ENCODE measurements at regions not wholly inside any gene's neighbourhood (a gene's known extent, or its start where the extent isn't known, plus 50 kb on each side); places are given as distances from the start of the nearest gene placed in this dataset.

GRCh38 chr5:167814040-167814439 lies 477.4 kb upstream of the WWC1 start:
- DNase-seq: no peak

GRCh38 chr5:167814828-167815227 lies 476.6 kb upstream of the WWC1 start:
- no peak for DNase-seq

GRCh38 chr5:167816354-167816753 lies 475.1 kb upstream of the WWC1 start:
- peak; percentile 25 for DNase-seq

- no peak for DNase-seq
These were observed 474.6 kb upstream of the WWC1 start for GRCh38 chr5:167816864-167817263.

GRCh38 chr5:167819406-167819805 lies 472.0 kb upstream of the WWC1 start:
- no peak for DNase-seq

GRCh38 chr5:167820101-167820990 lies 471.1 kb upstream of the WWC1 start:
- no peak for DNase-seq

- no peak for DNase-seq
These were observed 470.3 kb upstream of the WWC1 start for GRCh38 chr5:167821151-167821550.

- no peak for DNase-seq
These were observed 469.8 kb upstream of the WWC1 start for GRCh38 chr5:167821669-167822068.

GRCh38 chr5:167822241-167822640 lies 469.2 kb upstream of the WWC1 start:
- DNase-seq: no peak

GRCh38 chr5:167823405-167823804 lies 468.0 kb upstream of the WWC1 start:
- no peak for DNase-seq

- no peak for DNase-seq
These were observed 463.7 kb upstream of the WWC1 start for GRCh38 chr5:167827766-167828165.

- no peak for DNase-seq
These were observed 459.5 kb upstream of the WWC1 start for GRCh38 chr5:167831754-167832504.

- DNase-seq: no peak
These were observed 458.8 kb upstream of the WWC1 start for GRCh38 chr5:167832609-167833008.

- DNase-seq: no peak
These were observed 458.0 kb upstream of the WWC1 start for GRCh38 chr5:167833456-167833855.

- no peak for DNase-seq
These were observed 456.3 kb upstream of the WWC1 start for GRCh38 chr5:167835146-167835545.

- no peak for DNase-seq
These were observed 454.3 kb upstream of the WWC1 start for GRCh38 chr5:167837127-167837526.

- DNase-seq: no peak
These were observed 452.4 kb upstream of the WWC1 start for GRCh38 chr5:167839065-167839464.

GRCh38 chr5:167840527-167841130 lies 450.8 kb upstream of the WWC1 start:
- DNase-seq: no peak

- no peak for DNase-seq
These were observed 447.4 kb upstream of the WWC1 start for GRCh38 chr5:167843881-167844572.

GRCh38 chr5:167845952-167846351 lies 445.5 kb upstream of the WWC1 start:
- no peak for DNase-seq

GRCh38 chr5:167849874-167850273 lies 441.6 kb upstream of the WWC1 start:
- no peak for DNase-seq

GRCh38 chr5:167850911-167851310 lies 440.5 kb upstream of the WWC1 start:
- no peak for DNase-seq

GRCh38 chr5:167851416-167851815 lies 440.0 kb upstream of the WWC1 start:
- DNase-seq: no peak

All from inflammatory macrophage treated with lipopolysaccharide for 4 hours (primary cell).